GM21529 (cell line): ENCODE measurements at regions not wholly inside any gene's neighbourhood (a gene's known extent, or its start where the extent isn't known, plus 50 kb on each side); places are given as distances from the start of the nearest gene placed in this dataset.
"Not testable (repeated sequence)": the region's sequence is repeated elsewhere in the genome, so short reads cannot be mapped to it uniquely, and the experiment has no call there.

Experiments used
- ATAC-seq: cut with Tn5 transposase; IDR thresholded peaks from one replicate; pipeline ENCODE4 v1.9.1; 2021; ENCODE audit not compliant: unreplicated experiment

- ATAC-seq, result not testable (repeated sequence)
These were observed 110.0 kb upstream of the ANKRD30BL start for GRCh38 chr2:132271794-132272193.

GRCh38 chr2:132272713-132273112, 111.0 kb upstream of the ANKRD30BL start:
- no peak for ATAC-seq

- not testable (repeated sequence) for ATAC-seq
These were observed 111.8 kb upstream of the ANKRD30BL start for GRCh38 chr2:132273585-132273984.

DNA sequence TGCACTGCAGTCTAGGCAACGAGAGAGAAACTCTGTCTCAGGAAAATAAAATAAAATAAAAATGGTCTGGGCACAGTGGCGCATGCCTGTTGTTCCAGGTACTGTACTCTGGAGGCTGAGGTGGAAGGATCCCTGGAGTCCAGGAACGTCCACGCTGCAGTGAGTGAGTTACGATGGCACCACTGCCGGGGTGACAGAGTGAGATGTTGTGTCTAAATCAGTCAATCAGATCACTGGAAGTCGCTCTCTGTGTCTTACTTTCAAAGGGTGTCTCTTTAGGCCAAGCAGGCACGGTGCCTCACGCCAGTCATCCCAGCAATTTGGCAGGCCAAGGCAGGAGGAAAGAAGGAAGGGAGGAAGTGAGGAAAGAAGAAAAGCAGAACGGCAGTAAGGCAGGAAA, 112.2 kb upstream of the ANKRD30BL start:
- ATAC-seq, result no peak

- ATAC-seq, result no peak
These were observed 113.6 kb upstream of the ANKRD30BL start for GRCh38 chr2:132275396-132275795.

- ATAC-seq, result no peak
These were observed 114.8 kb upstream of the ANKRD30BL start for GRCh38 chr2:132276571-132276981.

DNA sequence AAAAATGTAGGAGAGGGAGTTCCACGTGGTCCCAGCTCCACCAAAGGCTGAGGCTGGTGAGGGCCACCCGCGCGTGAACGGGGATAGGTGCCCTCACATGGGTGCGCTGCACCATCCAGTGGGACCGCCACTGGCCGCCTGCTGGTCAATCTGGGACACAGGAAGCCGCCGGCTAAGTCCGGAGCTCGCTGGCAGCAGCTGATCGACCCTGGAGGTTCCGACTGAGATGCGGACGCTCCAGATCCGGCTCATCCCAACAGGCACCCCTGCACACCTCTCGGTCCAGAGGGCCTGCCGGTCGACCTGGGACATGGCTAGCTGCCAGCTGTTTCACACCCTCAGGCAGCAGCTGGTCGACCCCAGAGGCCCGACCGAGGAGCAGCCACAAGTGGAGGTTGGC, 116.5 kb upstream of the ANKRD30BL start:
- ATAC-seq, result no peak

- no peak for ATAC-seq
These were observed 117.6 kb upstream of the ANKRD30BL start for GRCh38 chr2:132279344-132279743.

GRCh38 chr2:132279930-132280615, 118.3 kb upstream of the ANKRD30BL start:
- ATAC-seq, result no peak

- no peak for ATAC-seq
These were observed 119.2 kb upstream of the ANKRD30BL start for GRCh38 chr2:132280912-132281311.

- ATAC-seq, result not testable (repeated sequence)
These were observed 120.4 kb upstream of the ANKRD30BL start for GRCh38 chr2:132282104-132282503.

DNA sequence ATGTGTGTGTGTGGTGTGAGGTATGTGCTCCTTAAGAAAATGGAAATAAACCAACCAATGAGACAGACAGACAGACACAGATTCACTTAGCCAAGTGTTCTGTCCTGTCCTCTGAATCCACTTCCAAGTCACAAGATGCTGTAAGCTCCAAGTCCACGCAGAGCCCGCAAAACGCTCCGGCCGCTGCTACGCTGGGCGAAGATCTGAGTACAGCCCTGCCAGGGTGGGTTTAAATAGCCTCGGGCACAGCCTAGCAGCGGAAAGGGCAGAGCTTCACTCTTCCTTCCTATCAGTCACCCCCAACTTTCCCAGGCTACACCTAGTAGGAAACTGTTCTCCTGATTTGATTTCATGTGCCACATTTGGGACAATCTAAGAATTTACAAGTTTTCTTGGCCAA, 121.2 kb upstream of the ANKRD30BL start:
- ATAC-seq, result no peak

- not testable (repeated sequence) for ATAC-seq
These were observed 124.6 kb upstream of the ANKRD30BL start for GRCh38 chr2:132286289-132286911.

DNA sequence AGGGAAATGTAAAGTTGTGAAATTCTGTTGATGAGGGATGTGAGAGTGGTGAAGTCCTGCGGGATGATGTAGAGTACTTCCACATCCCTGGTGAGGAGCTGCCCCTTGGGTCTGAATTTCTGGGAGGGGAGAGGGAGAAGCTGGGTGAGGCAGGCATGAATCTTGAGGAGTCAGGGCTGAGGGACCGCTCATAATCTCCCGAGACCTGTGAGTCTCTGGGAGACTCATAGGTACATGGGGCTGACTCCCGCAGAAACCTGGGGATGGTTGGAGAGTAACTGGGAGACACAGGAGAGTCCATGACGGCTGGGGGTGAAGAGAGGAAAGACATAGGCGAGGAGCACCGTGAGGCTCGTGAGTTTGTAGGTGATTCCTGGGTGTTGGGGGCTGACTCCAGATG, 126.2 kb upstream of the ANKRD30BL start:
- not testable (repeated sequence) for ATAC-seq

DNA sequence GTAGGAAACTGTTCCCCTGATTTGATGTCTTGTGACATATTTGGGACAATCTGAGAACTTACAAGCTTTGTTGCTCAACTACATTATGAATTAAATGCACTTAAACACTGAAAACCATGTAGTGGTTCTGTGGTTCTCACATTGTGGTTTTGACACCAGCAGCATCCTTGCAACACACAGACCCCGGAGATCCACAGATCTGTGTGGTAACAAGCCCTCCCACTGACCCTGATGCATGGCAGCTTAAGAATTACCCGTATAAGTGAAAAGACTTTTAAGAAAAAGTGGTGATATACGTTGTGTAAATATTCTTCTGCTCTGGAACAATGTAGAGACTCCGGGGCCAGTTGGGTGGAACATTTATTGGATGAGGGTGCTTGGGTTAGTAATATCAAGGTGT, 127.4 kb upstream of the ANKRD30BL start:
- not testable (repeated sequence) for ATAC-seq

GRCh38 chr2:132289812-132290211, 126.8 kb upstream of the GPR39 start:
- ATAC-seq, result not testable (repeated sequence)

- ATAC-seq, result not testable (repeated sequence)
These were observed 115.8 kb upstream of the GPR39 start for GRCh38 chr2:132300592-132301378.

DNA sequence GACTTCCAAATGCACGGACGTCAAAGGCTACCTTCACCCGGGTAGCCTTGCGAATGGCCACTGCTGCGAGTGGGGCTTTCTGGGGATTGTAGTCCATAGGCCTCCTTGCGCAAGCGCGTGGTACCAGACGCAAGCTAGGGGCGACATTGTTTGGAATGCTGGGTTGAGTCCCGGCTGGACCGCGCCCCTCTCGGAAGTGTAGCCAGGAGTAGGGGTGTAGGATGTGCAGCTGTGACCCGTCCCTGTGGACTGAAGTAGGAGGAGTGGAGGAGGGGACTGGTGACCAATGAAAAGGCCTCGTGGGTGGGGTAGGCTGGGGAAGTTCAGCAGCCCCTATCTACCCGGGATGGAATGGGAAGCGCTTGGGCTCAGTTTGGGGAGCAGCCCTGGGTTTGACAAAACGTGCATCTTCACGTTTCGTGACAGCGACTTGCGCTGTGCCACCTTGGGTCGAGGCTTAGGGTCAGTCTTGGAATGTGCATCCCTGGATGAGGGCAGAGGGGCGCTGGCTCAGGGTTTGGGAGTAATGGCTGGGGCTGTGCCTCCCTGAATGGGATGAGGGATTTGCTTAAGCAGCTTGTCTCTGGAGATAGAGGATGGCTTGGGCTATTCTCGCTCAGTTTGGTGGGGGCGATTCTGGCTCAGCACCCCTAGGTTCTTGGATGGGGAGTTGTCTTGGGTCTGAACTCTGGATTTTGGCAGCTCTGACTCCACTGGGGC, 111.8 kb upstream of the GPR39 start:
- ATAC-seq, result not testable (repeated sequence)

- not testable (repeated sequence) for ATAC-seq
These were observed 108.9 kb upstream of the GPR39 start for GRCh38 chr2:132307613-132308198.

DNA sequence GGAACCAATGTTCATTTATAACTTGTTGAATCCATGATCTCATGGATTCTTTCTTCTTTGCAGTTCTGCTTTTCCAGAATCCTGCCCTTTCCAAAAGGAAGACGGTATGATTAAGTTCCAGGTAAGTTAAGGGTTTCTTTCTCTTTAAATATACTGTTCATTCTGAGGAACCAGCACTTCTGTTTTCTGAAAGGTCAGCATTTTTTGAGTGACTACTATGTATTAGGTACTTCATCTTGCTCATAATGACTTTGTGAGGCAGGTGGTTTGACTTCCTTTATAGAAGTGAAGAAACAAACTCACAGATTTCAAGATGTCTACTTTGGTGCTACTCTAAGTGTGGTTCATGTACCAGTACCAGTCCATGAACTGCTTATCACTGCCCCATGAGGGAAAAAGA, 107.4 kb upstream of the GPR39 start:
- not testable (repeated sequence) for ATAC-seq

GRCh38 chr2:132315546-132315945, 101.1 kb upstream of the GPR39 start:
- not testable (repeated sequence) for ATAC-seq
